Transverse colon (tissue), 3 donors: ENCODE measurements at regions not wholly inside any gene's neighbourhood (a gene's known extent, or its start where the extent isn't known, plus 50 kb on each side); places are given as distances from the start of the nearest gene placed in this dataset.

ENCODE experiments used
- EP300 ChIP-seq: sonication (generic); formaldehyde crosslinking; IDR thresholded peaks from one replicate; pipeline ENCODE4 v1.6.1; 2017; ENCODE audit warnings: antibody characterized with exemption, low read depth
- POLR2A ChIP-seq: fragments of 450-650 bp; IDR thresholded peaks from one replicate; pipeline ENCODE4 v1.6.1; 2016; ENCODE audit warnings: antibody characterized with exemption, mild to moderate bottlenecking, moderate library complexity
- TF ChIP-seq, protein P1 (sequence below), 5 experiments: fragments of 200-600 bp in 3 of 5; fragments of 450-650 bp in 2 of 5; sonication (generic) in 3 of 5; IDR thresholded peaks; 1 replicate in 2 of 5; 2 replicates in 3 of 5; pipeline ENCODE4 v1.5.1; 2016 to 2017; ENCODE audit warnings: antibody characterized with exemption in 5 of 5, inconsistent platforms in 3 of 5, mild to moderate bottlenecking in 2 of 5, moderate library complexity in 1 of 5

DNA sequence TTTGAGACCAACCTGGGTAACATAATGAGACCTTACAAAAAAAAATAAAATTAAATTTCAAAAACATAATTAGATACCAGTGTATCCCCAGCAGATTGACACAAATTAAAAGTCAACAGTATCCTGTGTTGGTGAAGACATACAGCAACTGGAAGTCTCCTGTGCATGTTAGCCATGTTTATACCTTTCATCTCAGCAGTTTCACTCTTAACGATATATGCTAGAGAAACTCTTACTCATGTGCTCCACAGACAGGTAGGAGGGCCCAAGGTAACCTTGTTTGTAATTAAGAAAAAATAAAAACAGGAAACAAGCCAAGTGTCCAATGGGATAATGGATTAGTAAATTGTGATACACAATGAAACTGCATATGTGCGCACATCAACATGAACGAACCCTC, 50.1 kb upstream of the N4BP3 start:
- TF ChIP-seq, protein P1, sequence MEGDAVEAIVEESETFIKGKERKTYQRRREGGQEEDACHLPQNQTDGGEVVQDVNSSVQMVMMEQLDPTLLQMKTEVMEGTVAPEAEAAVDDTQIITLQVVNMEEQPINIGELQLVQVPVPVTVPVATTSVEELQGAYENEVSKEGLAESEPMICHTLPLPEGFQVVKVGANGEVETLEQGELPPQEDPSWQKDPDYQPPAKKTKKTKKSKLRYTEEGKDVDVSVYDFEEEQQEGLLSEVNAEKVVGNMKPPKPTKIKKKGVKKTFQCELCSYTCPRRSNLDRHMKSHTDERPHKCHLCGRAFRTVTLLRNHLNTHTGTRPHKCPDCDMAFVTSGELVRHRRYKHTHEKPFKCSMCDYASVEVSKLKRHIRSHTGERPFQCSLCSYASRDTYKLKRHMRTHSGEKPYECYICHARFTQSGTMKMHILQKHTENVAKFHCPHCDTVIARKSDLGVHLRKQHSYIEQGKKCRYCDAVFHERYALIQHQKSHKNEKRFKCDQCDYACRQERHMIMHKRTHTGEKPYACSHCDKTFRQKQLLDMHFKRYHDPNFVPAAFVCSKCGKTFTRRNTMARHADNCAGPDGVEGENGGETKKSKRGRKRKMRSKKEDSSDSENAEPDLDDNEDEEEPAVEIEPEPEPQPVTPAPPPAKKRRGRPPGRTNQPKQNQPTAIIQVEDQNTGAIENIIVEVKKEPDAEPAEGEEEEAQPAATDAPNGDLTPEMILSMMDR (IDR thresholded peaks at IDR 0.05), result no peak
- TF ChIP-seq POLR2A (no peak), EP300 (no peak)
